ENCODE measurements at regions not wholly inside any gene's neighbourhood (a gene's known extent, or its start where the extent isn't known, plus 50 kb on each side); places are given as distances from the start of the nearest gene placed in this dataset.

DNA sequence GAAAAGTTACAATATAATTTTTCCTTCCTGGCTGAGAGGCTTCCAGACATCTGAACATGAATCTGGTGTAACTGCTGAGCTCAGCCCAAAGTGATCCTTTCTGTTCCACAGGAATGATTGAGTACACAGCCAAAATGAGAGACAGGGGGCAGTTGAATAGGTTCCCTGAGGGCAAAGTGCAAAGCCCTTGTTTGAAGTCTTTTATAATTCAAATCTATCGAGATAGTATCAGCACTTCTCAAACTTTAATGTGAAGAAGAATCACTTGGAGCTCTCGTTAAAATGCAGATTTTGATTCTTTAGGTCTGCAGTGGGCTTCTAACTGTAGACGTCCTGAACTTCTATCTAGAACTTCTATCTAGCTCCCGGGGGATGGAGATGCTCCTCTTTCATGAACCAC is 54.4 kb upstream of the BMP2K start:
- H3K4me3 ChIP-seq (ENCODE audit: low read depth, low read length) = no peak overlapping the region
- TF ChIP-seq, protein P1, sequence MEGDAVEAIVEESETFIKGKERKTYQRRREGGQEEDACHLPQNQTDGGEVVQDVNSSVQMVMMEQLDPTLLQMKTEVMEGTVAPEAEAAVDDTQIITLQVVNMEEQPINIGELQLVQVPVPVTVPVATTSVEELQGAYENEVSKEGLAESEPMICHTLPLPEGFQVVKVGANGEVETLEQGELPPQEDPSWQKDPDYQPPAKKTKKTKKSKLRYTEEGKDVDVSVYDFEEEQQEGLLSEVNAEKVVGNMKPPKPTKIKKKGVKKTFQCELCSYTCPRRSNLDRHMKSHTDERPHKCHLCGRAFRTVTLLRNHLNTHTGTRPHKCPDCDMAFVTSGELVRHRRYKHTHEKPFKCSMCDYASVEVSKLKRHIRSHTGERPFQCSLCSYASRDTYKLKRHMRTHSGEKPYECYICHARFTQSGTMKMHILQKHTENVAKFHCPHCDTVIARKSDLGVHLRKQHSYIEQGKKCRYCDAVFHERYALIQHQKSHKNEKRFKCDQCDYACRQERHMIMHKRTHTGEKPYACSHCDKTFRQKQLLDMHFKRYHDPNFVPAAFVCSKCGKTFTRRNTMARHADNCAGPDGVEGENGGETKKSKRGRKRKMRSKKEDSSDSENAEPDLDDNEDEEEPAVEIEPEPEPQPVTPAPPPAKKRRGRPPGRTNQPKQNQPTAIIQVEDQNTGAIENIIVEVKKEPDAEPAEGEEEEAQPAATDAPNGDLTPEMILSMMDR (IDR thresholded peaks at IDR 0.05; ENCODE audit: low read depth, low read length) = no peak
- DNase-seq (ENCODE audit: low read depth, low spot score) = no peak
- in situ Hi-C loops (cut with HindIII; ENCODE audit: low sequenced_read_pairs) = no loop called here

DNA sequence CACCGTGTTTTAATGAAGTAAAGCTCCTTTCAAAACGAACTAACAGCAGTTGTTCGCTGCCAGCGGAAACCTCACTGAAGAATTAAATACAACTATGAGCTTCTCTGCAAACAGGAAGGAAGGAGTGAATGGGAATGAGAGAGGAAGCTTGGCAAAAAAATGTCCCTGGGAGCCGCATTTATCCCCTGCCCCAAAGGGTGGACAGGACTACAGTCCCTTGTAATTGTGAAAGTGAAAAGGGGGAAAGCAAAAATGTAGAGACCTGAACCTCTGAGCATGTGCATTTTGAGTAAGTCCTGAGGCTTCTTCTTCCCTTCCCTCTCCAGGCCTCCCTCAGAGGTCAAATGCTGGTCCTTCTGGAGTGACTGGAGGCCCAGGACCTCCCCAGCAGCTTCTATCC is 53.8 kb upstream of the BMP2K start:
- in situ Hi-C loops (cut with HindIII; ENCODE audit: low sequenced_read_pairs) = no loop called here
- TF ChIP-seq, protein P1 (IDR thresholded peaks at IDR 0.05; ENCODE audit: low read depth, low read length) = no peak
- no peak for DNase-seq (ENCODE audit: low read depth, low spot score)
- no peak overlapping the region for H3K4me3 ChIP-seq (ENCODE audit: low read depth, low read length)

DNA sequence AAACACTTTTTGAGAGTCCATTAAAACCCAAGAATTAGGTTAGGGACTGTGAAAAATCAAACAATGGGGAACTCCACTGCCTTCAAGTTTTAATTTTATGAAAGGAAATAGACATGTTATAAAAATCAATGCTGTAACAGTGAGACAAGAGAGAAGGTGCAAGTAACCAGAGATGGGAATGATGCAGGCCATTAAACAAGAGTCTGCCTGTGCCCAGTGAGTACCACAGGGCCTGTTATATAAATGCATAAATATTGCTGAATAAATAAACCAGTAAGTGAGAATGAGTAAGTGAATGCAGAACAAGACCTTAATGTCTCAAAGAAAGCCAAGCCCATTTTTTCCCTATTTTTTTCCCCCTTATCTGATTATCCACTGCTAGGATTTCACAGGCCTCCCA is 53.3 kb upstream of the BMP2K start:
- in situ Hi-C loops (cut with HindIII; ENCODE audit: low sequenced_read_pairs) = no loop called here
- no peak for DNase-seq (ENCODE audit: low read depth, low spot score)
- no peak overlapping the region for H3K4me3 ChIP-seq (ENCODE audit: low read depth, low read length)
- TF ChIP-seq, protein P1 (IDR thresholded peaks at IDR 0.05; ENCODE audit: low read depth, low read length) = no peak
